ENCODE measurements at regions not wholly inside any gene's neighbourhood (a gene's known extent, or its start where the extent isn't known, plus 50 kb on each side); places are given as distances from the start of the nearest gene placed in this dataset.

DNA sequence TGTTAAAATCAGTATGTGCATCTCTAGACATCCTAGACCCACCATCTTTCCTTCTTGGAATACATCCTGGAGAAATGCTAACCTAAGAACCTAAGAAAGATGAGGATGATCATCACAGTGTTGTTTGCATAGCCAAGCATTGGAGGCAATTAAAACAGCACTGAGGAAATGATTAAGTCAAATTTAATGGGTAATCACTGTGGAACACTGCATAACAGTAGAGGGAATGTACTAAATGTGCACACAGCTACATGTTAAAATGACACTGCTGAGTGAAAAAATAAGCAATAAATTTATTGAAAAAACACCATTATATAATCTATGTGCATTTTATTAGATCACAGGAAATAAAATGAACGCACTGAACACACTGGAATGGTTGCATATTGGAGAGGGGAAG is 987.1 kb upstream of the SEL1L start:
- no peak for DNase-seq (ENCODE audit: low read depth)
- no peak overlapping the region for H3K4me3 ChIP-seq (replicated peaks; ENCODE audit: low read depth, low read length)
- TF ChIP-seq, protein P1, sequence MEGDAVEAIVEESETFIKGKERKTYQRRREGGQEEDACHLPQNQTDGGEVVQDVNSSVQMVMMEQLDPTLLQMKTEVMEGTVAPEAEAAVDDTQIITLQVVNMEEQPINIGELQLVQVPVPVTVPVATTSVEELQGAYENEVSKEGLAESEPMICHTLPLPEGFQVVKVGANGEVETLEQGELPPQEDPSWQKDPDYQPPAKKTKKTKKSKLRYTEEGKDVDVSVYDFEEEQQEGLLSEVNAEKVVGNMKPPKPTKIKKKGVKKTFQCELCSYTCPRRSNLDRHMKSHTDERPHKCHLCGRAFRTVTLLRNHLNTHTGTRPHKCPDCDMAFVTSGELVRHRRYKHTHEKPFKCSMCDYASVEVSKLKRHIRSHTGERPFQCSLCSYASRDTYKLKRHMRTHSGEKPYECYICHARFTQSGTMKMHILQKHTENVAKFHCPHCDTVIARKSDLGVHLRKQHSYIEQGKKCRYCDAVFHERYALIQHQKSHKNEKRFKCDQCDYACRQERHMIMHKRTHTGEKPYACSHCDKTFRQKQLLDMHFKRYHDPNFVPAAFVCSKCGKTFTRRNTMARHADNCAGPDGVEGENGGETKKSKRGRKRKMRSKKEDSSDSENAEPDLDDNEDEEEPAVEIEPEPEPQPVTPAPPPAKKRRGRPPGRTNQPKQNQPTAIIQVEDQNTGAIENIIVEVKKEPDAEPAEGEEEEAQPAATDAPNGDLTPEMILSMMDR (IDR thresholded peaks at IDR 0.05; ENCODE audit: low read length, missing control alignments): no peak

GRCh38 chr14:82521191-82521590 is 987.5 kb upstream of the SEL1L start:
- no peak overlapping the region for H3K4me3 ChIP-seq (replicated peaks; ENCODE audit: low read depth, low read length)
- TF ChIP-seq, protein P1 (IDR thresholded peaks at IDR 0.05; ENCODE audit: low read length, missing control alignments): no peak
- DNase-seq (ENCODE audit: low read depth): no peak

- H3K4me3 ChIP-seq (replicated peaks; ENCODE audit: low read depth, low read length): no peak overlapping the region
- no peak for DNase-seq (ENCODE audit: low read depth)
- TF ChIP-seq, protein P1 (IDR thresholded peaks at IDR 0.05; ENCODE audit: low read length, missing control alignments): no peak
These were observed 994.4 kb upstream of the SEL1L start for GRCh38 chr14:82528016-82528415.

GRCh38 chr14:82533351-82533750 is 999.7 kb upstream of the SEL1L start:
- H3K4me3 ChIP-seq (replicated peaks; ENCODE audit: low read depth, low read length): no peak overlapping the region
- TF ChIP-seq, protein P1 (IDR thresholded peaks at IDR 0.05; ENCODE audit: low read length, missing control alignments): no peak

DNA sequence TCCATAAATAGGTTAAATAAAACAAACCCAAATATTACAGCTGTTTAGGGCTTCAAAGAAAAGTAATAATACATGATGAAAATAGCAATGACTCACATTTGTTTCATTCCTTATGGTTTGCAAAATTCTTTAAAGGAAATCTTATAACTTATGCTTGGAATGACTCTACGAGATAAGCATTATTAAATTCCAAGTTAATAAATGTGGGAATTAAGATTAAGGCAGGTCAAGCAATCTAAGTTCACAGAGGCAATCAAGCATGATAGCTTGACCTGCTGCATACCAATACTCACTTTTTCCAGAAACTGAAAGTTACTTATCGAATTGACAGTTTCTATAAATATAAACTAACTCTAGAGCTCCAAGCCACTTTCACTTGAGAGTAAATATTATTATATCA is 1002.9 kb upstream of the SEL1L start:
- no peak overlapping the region for H3K4me3 ChIP-seq (replicated peaks; ENCODE audit: low read depth, low read length)
- DNase-seq (ENCODE audit: low read depth): no peak
- TF ChIP-seq, protein P1 (IDR thresholded peaks at IDR 0.05; ENCODE audit: low read length, missing control alignments): no peak

More at GRCh38 chr14:82533351-82533750, 999.7 kb upstream of the SEL1L start:
- DNase-seq (ENCODE audit: low read depth): no peak

GRCh38 chr14:82537831-82538230 is 1004.2 kb upstream of the SEL1L start:
- TF ChIP-seq, protein P1 (IDR thresholded peaks at IDR 0.05; ENCODE audit: low read length, missing control alignments): no peak
- no peak for DNase-seq (ENCODE audit: low read depth)

DNA sequence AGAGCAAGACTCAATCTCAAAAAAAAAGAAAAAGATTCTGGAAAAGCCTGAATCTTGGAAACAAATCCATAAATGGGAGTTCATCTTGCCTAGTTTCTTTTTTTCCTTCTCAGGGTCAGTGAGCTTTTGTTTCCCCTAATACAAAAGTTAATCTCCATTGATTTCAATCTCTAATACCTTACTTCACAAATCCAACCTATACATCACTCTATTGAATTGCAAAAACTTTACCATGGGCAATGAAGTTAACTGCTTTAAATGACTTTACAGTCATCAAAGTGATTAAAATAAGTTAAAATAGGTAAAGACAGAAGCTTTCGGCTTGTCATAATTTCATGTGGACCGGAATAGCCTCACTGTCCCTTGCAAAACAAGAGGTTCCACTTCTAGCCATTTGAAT is 1012.7 kb upstream of the SEL1L start:
- H3K4me3 ChIP-seq (replicated peaks; ENCODE audit: low read depth, low read length): no peak overlapping the region
- TF ChIP-seq, protein P1 (IDR thresholded peaks at IDR 0.05; ENCODE audit: low read length, missing control alignments): no peak
- DNase-seq (ENCODE audit: low read depth): no peak

More at GRCh38 chr14:82537831-82538230, 1004.2 kb upstream of the SEL1L start:
- no peak overlapping the region for H3K4me3 ChIP-seq (replicated peaks; ENCODE audit: low read depth, low read length)

Data from fibroblast of pulmonary artery (primary cell).